Adrenal gland (tissue), 9 donors: ENCODE measurements at regions not wholly inside any gene's neighbourhood (a gene's known extent, or its start where the extent isn't known, plus 50 kb on each side); places are given as distances from the start of the nearest gene placed in this dataset.

Experiments used
- DNase-seq, 7 donors: peaks; one replicate each; pipeline ENCODE4 v3.0.0-alpha.2; 2019 to 2020
- H3K27ac ChIP-seq, 5 donors: fragments of 200-600 bp; sonication (generic) in 4 of 5; 1 replicate in 3 of 5; 2 replicates in 2 of 5; pipeline versions ENCODE4 v1.5.1 to v1.8.0; 2016 to 2020; ENCODE audit warnings: mild to moderate bottlenecking in 1 of 5
- H3K27me3 ChIP-seq: fragments of 200-600 bp; 2 replicates; pipeline ENCODE4 v1.8.0; 2021
- H3K36me3 ChIP-seq, 2 donors: fragments of 200-600 bp; replicated peaks in 1 of 2; 1 replicate in 1 of 2; 2 replicates in 1 of 2; pipeline versions ENCODE4 v1.5.1 to v1.8.0; 2018 to 2022
- H3K4me1 ChIP-seq, 2 donors: fragments of 200-600 bp; replicated peaks in 1 of 2; 1 replicate in 1 of 2; 2 replicates in 1 of 2; pipeline versions ENCODE4 v1.5.1 to v1.8.0; 2018 to 2021
- H3K4me3 ChIP-seq, 4 donors: fragments of 200-600 bp; sonication (generic) in 3 of 4; one replicate each; pipeline ENCODE4 v1.5.1; 2016 to 2018
- H3K9me3 ChIP-seq, 3 donors: fragments of 200-600 bp; sonication (generic) in 1 of 3; replicated peaks in 1 of 3; 1 replicate in 2 of 3; 2 replicates in 1 of 3; pipeline versions ENCODE4 v1.5.1 to v1.8.0; 2016 to 2021
- CTCF ChIP-seq, 6 experiments: fragments of 450-650 bp in 4 of 6; fragments of 200-600 bp in 2 of 6; sonication (generic) in 1 of 6; IDR thresholded peaks; 1 replicate in 5 of 6; 2 replicates in 1 of 6; pipeline versions ENCODE4 v1.5.1 to v1.8.0; 2016 to 2021; ENCODE audit warnings: antibody characterized with exemption in 6 of 6, mild to moderate bottlenecking in 2 of 6, moderate library complexity in 1 of 6
- POLR2A ChIP-seq, 2 donors: fragments of 450-650 bp; IDR thresholded peaks; one replicate each; pipeline ENCODE4 v1.6.1; 2017; ENCODE audit warnings: antibody characterized with exemption in 2 of 2, mild to moderate bottlenecking in 2 of 2, moderate library complexity in 1 of 2
- WGBS, 4 donors: extraction: QIAGEN DNeasy Blood & Tissue Kit in 2 of 4; methylation state at CpG; one replicate each; pipeline versions ENCODE4 v1.1.5 to v1.1.7; 2013 to 2017; 5-methylcytosine and 5-hydroxymethylcytosine counted together
- intact Hi-C, 2 donors: fragments of 100-400 bp; cut with DNase I; formaldehyde crosslinking; loops; one replicate each; pipeline versions ENCODE4 v1.14.1 to v1.15.0; 2022 to 2023
- donor health status: healthy with polysubstance abuse.
- donor health status: Bipolar disorder and iron deficiency.
- donor health status: DM: yes; HTN: yes; CAD: no.
- donor health status: DM: no; HTN: no; CAD: no.
- donor health status: DM: no; HTN: no; CAD: no.

- Histone ChIP-seq H3K27ac (no peak overlapping the region), H3K36me3 (no peaks in the 10 kb centered on the region), H3K27me3 (no peaks in the 10 kb centered on the region), H3K9me3 (no peaks in the 10 kb centered on the region), H3K4me1 (no peaks in the 10 kb centered on the region), H3K4me3 (no peak overlapping the region)
- intact Hi-C loops: no loop called here
- DNase-seq: no peak
- 50 to 60% (median 55%) methylated on average over 2 of the region's 2 CpGs for WGBS, 4 donors
- TF ChIP-seq POLR2A (IDR thresholded peaks at IDR 0.05) (no peak), CTCF (IDR thresholded peaks at IDR 0.05) (no peak)
These were observed 183.9 kb downstream of the PTPRU start for GRCh38 chr1:29420202-29420601.

- WGBS, 4 donors: 70 to 76% (median 75%) methylated on average over 4 to 5 of the region's 5 CpGs
- Histone ChIP-seq H3K9me3 (no peaks in the 10 kb centered on the region), H3K4me1 (no peaks in the 10 kb centered on the region), H3K4me3 (no peak overlapping the region), H3K36me3 (no peaks in the 10 kb centered on the region), H3K27ac (no peak overlapping the region), H3K27me3 (no peaks in the 10 kb centered on the region)
- intact Hi-C loops: no loop called here
- no peak for DNase-seq
- TF ChIP-seq POLR2A (IDR thresholded peaks at IDR 0.05): no peak
- no peak for TF ChIP-seq CTCF (IDR thresholded peaks at IDR 0.05)
These were observed 181.6 kb downstream of the PTPRU start for GRCh38 chr1:29417971-29418370.

DNA sequence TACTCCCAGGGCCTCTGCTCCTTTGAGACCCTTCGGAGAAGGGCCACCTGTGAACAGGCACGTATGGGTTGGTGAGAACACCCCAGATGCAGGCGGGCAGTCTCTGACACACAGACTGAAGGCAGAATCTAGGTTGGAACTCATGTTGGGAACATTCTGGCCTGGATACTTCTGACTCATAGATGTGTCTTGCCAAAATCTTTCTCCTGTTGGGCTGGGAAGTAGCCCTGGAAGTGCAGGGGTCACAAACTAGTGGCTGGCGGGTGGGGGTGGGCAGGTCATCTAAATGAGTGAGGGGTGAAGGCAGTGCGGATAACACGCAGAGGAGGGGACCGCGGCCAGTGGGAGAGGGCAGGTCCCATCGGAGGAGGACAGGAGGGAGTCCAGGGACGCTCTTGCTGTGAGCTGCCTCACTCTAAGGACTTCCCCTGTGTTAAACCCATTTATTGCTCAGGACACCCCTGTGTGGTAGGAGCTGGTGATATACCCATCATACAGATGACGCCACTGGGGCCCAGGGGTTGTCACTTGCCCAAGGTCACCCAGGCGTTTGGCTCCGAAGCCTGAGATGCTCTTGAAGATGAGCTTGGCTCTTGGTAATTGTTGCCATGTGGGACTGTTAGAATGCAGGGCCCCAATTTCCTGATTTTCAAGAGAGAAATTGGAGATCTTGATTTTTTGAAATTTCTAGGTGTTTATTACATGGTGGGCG is 181.0 kb downstream of the PTPRU start:
- no peaks in the 10 kb centered on the region for H3K27me3 ChIP-seq
- intact Hi-C loops: no loop called here
- H3K36me3 ChIP-seq: no peaks in the 10 kb centered on the region
- DNase-seq: peak in 5 of 7 donors; percentile 19 to 53 (median 28)
- H3K9me3 ChIP-seq: no peaks in the 10 kb centered on the region
- 74 to 79% (median 75%) methylated on average over 13 to 14 of the region's 14 CpGs for WGBS, 4 donors
- H3K4me1 ChIP-seq: no peaks in the 10 kb centered on the region
- peak overlapping the region in 2 of 5 donors; percentile 68 to 77 for H3K27ac ChIP-seq
- TF ChIP-seq CTCF (IDR thresholded peaks at IDR 0.05) (no peak), POLR2A (IDR thresholded peaks at IDR 0.05) (no peak)
- H3K4me3 ChIP-seq: no peak overlapping the region

- DNase-seq: no peak
- no peaks in the 10 kb centered on the region for H3K27me3 ChIP-seq
- TF ChIP-seq POLR2A (IDR thresholded peaks at IDR 0.05) (no peak), CTCF (IDR thresholded peaks at IDR 0.05) (peak in 1 of 6 experiments; percentile 19)
- H3K9me3 ChIP-seq: no peaks in the 10 kb centered on the region
- H3K4me3 ChIP-seq: no peak overlapping the region
- H3K36me3 ChIP-seq: no peaks in the 10 kb centered on the region
- H3K27ac ChIP-seq: peak overlapping the region in 2 of 5 donors; percentile 68 to 77
- 41 to 58% (median 53%) methylated on average over 12 to 13 of the region's 13 CpGs for WGBS, 4 donors
- intact Hi-C loops: no loop called here
- H3K4me1 ChIP-seq: no peaks in the 10 kb centered on the region
These were observed 180.2 kb downstream of the PTPRU start for GRCh38 chr1:29416267-29417146.
